Dermis microvascular lymphatic vessel endothelial cell (primary cell): ENCODE measurements at regions not wholly inside any gene's neighbourhood (a gene's known extent, or its start where the extent isn't known, plus 50 kb on each side); places are given as distances from the start of the nearest gene placed in this dataset.
"Not testable (repeated sequence)": the region's sequence is repeated elsewhere in the genome, so short reads cannot be mapped to it uniquely, and the experiment has no call there.

ENCODE experiments used
- DNase-seq, 2 donors: peaks; one replicate each; pipeline versions ENCODE4 v3.0.0 to v3.0.0-alpha.2; 2010; ENCODE audit warnings: low read depth in 2 of 2

DNA sequence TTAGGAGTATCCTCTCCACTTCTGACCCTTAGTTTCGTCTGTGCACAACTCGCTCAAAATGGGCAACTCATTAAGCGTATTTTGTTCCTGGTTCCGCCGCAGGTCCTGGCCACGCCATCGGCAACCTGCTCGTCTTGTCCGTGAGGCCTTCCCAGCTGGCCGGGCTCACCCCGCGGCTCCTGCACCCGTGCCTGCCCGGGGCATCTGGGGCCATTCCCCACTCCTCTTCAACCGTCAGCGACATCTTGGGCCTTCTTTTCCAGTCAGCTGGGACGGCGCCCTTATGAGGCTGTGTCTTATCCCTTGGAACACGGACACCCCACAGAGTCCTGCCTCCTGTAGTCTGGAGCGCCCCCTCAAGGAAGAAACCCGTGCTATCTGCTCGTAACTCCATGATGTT, 271.9 kb upstream of the NRSN1 start:
- DNase-seq = not testable (repeated sequence)

DNA sequence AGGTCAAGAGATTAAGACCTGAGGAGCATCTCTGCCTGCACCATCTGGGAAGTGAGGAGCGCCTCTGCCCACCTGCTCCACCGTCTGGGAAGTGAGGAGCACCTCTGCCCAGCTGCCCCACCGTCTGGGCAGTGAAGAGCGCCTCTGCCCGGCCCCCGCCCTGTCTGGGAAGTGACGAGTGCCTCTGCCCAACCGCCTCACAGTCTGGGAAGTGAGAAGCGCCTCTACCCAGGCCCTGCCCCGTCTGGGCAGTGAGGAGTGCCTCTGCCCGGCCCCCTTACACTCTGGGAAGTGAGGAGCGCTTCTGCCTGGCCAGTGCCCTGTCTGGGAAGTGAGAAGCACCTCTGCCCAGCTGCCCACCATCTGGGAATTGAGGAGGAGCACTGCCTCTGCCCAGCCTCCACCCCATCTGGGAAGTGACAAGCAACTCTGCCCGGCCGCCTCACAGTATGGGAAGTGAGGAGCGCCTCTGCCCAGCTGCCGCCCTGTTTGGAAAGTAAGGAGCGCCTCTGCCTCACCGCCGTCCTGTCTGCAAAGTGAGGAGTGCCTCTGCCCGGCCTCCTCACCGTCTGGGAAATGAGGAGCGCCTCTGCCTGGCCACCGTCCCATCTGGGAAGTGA, 270.4 kb upstream of the NRSN1 start:
- no peak for DNase-seq

DNA sequence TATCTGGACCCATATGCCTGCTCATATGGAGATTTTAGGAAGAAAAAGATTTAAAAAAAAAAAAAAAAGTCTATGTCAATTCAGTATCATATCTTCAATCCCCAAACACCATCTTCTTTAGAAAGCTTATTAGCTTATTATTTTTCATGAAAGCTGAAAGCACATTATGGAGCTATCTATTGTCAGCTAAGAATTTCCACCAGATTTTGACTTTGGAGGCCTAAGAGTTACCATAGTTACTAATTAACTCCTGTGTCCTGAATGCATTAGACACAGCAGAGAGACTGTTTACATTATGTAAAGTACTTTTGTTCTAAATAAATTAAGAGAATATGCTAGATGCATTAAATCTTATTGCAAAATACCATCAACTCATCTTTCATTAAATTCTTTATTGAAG, 255.5 kb upstream of the NRSN1 start:
- DNase-seq = no peak

DNA sequence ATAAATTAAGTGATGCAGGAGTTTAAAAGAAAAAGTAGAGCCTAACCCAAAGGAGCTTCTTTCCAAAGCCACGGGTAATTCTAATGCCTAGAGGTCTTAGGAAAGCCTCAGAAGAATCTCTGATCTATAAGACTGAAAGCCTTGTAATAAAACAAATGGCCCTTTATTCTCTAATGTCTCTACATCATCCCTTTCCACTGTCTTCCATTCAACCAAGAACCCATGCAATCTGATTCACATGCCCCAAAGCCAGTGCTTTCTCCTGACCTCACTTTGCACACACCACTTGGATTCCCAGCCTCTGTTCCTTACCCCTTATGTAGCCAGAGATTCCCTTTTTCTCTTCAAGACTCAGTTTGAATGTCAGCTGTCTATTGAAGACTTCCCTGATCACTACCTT, 252.9 kb upstream of the NRSN1 start:
- no peak for DNase-seq

DNA sequence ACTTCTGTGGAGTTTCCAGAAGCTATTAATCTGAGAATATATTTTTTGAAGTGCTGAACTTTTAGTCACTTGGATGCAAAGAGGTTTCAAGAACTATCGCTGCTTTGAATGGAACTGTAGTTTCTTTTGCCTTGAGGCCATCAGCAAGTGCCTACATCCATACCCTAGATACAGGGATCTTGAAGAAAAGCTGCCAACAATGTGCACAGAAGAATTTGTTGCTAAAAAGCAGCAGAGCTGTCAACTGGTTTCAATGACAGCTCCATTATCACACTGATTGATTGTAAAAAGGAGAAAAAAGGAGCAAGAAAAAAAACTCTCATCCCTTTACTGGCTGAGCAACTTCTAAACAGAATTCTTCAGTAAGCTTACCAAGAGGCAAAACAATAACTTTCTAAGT, 251.0 kb upstream of the NRSN1 start:
- DNase-seq = no peak

DNA sequence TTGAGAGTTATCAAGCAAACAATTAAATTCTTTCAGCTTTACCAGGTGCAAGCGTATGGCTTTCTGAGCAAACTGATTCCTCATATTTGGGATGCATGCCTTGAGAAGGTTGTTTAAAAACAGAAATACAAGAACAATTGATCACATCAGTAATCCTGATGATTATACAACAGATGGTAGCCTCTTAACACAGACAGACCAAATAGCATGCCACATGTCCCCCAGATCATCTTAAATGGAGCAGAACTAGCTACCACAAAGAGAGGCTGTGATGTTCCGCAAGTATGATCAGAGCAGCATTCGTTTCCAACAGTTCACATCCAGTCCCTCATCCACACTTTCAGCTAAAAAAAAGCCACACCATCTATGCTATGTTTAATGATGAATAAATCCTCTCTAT, 246.2 kb upstream of the NRSN1 start:
- DNase-seq = no peak

DNA sequence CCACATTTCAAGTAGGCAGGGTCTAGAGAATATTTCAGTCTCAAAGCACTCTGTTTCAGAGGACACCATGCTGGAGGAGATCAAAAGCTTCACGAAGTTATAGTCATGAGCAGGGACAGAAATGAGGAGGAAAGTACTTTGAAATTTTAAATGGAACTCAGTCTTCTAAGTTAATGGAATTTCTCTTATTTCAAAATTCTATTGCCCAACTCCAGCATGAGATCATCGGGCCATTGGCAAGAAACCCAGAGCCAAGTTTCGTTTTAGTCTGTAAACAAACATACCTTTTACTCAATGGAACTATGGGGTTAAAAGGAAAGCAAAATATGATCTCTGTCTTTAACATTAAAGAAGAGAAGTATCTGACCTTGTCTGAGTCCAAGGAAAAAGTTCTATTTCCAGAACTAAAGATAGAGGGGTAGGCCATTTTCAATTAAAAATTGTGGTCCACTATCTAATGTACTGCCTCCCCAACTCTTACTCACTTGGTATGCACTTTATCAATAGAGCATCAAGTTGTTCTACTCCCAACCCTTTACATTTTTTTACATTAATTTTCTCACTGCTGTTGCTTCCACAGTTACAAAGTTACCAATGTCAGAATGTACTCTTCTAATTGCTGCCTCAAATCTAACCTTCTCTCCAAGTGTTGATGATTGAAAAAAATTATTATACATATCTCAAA, 235.3 kb upstream of the NRSN1 start:
- DNase-seq = no peak

DNA sequence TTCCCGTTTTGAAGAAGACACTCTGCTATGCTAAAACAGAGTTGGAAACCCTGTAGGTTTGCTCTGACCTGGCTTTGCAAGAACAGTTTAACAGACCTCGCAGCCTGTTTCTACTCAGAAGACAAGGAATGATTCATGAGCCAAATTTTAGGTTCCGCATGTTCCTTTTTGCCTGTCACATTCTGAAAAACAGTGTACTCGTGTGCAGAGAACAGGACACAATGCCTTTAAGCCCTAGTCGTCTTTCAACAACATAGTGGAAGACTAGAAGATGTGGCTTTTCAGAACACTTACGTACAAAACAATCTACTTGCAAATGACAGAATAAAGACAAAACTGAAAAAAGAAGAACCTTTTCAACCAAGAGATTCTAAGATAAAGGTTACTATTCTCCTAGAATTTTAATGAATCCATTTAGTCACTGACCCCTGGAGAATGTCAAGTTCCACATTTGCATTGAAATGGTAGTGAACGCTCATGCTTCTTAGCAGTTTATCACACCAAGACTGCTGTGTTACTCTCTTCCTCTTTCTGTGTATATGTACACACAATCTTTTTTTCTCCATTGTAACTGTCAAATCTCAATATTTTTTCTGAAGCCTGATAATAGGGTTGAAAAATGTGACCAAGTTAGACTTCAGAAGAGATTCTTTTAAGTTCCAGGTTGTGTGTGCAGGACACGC, 220.7 kb upstream of the NRSN1 start:
- no peak for DNase-seq

DNA sequence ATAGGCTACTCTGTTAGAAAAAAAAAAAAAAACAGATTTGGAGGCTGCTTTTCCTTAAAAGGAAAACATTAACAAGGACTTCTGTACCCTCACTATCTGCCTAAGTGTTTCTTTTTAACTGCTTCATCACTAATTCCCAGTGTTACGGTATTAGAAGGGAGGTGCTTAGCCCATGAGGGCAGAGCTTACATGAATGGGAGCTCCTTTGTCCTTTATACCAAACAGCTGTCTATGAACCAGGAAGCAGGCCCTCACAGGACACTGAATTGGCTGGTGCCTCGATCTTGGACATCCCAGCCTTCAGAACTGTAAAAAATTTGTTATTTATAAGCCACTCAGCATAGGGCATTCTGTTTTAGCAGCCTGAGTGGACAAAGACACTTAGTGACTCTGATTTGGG, 215.6 kb upstream of the NRSN1 start:
- no peak for DNase-seq

DNA sequence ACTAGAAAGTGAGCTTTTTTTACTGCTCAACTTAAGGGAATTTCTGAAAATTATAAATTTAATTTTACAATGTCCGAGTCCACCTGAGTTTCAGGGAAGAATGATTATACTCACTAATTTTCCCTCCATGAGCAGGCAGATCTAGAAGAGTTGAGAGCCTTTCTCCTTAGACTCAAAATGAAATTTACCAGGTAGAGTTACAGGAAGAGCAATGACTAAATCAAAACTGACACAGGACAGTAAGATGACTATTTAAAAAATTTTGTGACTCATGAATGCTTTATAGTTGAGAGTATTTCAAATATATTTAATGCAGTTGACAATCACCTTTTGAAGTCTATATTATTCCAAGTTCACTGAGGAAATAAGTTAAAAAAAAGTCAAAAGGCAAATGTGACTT, 198.1 kb upstream of the NRSN1 start:
- DNase-seq = no peak

DNA sequence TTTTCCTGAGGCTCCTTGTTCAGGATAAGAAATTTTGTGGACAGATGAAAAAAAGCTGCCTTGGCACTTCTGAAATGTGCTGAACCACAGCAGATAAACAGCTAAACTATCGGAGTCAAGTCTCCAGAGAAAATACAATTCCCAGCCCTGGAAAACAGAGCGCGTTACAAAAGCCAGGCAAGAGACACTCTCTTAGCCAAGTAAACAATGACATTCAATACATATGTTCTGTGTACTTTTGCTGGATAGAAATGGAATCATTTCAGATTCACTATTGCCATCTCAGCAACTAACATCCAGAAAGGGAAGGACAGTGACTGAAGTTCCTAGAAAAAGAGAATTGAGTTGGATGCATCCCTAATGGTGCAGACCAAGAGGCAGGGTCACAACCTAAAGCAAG, 196.8 kb upstream of the NRSN1 start:
- DNase-seq = no peak

DNA sequence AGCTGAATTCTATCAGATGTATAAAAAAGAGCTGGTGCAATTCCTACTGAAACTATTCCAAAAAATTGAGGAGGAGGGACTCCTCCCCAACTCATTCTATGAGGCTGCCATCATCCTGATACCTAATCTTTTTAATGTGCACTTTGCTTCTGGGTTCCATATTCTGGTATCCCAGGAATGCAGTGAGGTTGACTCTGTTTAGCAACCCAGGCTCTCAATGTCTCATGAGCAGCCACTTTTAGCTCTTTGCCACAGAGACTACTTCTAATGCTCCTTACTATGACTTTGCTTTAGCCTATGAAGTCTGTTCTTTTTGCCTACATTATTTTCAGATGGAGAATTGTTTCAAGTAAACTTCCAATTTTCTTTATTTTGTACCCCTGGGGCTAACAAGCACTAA, 185.5 kb upstream of the NRSN1 start:
- no peak for DNase-seq

DNA sequence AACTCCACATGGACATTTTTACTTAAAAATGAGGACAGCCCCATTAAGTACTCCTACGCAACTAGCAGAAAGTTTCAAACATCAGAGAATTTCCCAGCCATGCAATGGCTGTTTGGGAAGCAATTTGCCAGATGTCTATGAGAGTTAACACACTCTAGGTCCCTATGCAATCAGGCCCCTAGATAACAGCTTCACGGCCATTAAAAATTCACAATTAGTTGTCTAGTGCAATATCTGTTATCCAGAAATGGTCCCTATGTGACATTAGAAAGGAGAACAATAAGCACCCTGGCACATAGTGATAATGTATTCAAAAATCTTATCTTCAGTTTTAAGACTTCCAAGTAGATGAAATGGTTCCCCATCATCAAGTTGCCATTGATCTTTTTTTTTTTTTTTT, 174.3 kb upstream of the NRSN1 start:
- DNase-seq = no peak

DNA sequence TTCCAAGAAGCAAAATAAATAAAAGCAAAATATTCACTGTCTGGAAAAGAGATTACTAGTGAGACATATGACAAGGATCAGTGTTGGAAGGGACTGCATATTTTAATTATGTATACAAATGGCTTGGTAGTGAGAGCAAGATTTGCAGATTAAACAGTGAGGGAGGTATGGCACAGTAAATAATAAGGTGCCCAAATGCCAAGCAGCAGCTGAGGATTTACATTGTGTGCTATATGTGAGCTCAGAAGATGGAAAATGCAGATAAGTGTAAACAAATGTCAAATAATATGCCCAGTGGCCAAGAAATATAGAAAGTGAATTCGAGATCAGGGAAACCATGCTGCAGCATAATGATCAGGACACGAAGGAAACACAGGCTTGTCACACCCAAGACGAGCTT, 173.8 kb upstream of the NRSN1 start:
- DNase-seq = no peak

DNA sequence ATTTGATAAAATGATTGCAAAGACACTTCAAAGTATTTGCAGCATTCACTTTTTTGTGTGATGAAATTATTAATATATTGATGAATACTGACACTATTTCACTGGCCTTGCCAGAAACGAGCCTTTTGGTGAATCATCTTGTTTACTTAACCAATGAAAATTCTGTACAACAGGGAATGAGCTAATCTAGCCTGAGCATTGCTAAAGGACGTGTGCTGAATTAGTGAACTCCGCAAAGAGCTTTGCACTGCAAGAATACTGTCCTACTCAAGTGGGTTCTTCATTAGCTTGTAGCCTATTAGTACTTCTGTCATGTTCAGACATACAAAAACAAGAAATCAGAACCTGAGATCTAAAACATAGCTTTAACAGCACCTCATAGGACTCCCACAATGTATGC, 172.0 kb upstream of the NRSN1 start:
- DNase-seq = no peak

DNA sequence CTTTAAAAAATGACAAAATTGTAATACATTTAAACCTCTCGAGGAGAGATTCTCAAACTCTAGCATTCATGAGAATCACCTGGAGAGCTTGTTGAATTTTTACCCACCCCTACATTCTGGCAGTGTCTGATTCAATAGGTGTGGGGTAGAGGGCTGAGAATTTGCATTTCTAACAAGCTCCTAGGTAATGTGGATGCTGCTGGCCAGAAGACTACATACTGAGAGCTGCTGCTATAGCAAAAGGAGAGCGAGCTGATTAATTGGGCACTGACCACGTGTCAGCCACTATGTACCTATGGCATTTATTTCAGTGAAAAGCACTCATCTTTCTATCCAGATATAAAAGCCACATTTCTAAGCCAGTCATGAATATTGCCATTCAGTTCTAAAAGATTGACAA, 169.0 kb upstream of the NRSN1 start:
- DNase-seq = no peak

DNA sequence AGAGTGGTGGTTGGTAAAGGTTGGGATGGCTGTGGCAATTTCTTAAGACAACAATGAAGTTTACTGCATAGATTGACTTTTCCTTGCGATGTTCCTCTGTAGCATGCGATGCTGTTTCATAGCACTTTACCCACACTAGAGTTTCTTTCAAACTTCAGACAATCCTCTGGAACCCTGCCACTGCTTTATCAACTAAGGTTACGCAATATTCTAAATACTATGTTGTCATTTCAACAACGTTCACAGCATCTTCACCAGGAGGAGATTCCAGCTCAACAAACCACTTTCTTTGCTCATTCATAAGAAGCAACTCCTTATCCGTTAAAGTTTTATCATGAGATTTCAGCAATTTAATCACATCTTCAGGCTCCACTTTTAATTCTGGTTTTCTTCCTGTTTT, 161.2 kb upstream of the NRSN1 start:
- DNase-seq = no peak

DNA sequence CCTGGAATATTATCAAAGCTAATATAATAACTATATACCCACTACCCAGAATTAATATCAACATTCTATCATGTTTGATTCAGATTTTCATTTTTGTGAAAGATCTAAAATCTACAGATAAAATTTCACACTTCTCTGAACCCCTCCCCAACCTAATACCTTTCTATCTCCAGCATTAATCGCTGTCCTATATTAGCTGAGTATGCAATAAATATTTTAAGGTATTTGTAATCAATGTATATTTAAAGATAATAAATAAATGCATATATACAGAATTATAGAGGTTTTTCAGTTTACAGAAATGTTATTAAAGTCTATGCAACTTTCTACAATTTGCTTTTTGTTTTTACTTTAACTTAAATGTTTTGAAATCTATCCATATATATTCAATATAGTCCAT, 156.7 kb upstream of the NRSN1 start:
- no peak for DNase-seq

DNA sequence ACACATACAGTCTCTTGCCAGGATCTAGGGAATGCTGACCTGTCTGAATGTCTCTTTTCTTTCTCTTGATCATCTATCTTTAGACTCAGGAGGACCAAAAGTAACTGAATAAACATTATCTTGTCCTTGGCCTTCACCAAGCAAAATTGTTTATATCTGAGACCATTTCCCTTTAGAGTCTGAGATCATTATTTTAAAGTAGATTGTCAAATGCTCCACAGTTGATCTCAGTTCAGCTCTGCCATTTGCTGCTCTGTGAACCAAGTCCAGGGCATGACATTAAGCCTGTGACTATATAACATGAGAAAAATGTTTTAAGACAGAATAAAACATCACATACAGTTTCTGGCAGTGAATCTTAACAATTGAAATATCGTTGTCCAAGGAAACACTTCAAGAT, 148.3 kb upstream of the NRSN1 start:
- DNase-seq = no peak

DNA sequence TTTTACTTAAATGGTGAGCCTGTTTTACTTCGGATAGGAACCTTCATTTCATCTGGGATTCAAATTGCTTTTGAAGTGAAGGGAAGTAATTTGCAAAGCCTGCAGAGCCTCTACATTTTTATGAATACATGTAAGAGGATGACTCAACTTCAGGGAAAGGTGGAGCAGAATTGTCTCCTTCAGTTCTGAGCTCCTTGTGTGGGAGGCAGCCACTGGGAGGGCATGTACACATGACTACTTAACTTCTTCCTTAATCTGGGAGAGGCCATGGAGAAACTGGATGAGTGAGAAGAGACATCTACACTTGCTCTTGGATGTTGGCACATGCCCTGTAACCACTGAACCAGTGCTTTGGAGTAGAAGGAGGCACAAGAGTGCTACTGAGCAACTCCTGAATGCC, 145.1 kb upstream of the NRSN1 start:
- no peak for DNase-seq

DNA sequence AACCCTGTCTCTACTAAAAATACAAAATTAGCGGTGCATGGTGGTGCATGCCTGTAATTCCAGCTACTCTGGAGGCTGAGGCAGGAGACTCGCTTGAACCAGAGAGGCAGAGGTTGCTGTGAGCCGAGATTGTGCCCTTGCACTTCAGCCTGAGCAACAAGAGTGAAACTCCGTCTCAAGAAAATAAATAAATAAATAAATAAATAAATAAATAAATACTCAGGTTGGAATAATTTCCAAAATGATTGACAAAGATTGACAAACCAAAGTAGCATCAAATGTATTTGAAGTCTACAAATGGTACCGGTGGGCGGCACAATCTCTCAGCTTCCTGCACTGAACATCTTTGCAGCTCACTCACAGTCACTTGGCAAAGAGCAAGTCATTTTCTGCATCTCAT, 144.1 kb upstream of the NRSN1 start:
- no peak for DNase-seq

DNA sequence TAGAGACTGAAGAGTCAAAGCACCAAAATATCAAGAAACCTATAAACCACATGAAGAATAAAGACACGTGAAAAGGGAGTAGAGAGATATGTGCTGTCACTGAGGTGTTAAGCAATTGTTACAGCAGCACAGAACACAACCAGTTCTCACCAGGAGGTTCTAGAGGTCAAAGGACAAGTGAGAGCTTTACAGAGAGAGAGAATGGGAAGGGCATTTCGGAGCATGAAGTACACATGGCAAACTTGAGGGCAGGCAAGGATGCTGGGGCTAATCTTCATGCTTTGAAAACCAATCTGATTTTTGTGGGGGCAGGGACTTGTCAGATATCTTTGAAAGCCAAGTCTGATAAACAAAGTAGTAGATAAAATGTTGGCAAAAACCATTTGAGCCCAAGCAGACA, 142.3 kb upstream of the NRSN1 start:
- DNase-seq = no peak

DNA sequence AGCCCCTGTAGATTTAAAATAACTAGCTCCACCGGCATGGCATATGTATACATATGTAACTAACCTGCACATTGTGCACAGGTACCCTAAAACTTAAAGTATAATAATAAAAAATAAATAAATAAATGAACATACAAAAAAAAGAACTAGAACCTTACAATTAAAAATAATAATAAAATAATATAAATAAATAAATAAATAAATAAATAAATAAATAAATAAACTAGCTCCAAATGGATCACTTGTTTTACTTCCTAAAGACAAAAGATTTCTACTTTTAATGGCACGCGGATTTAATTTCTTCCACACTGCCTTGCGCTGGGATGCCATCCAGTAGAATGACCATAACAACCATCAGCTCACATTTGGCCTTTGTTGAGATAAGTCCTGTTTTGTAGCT, 141.0 kb upstream of the NRSN1 start:
- no peak for DNase-seq
